RWPE1 (cell line): ENCODE measurements at regions not wholly inside any gene's neighbourhood (a gene's known extent, or its start where the extent isn't known, plus 50 kb on each side); places are given as distances from the start of the nearest gene placed in this dataset.
"Not testable (repeated sequence)": the region's sequence is repeated elsewhere in the genome, so short reads cannot be mapped to it uniquely, and the experiment has no call there.

Experiments
- CTCF ChIA-PET: fragments of 350-600 bp; sonication (Branson Sonifier 250); formaldehyde crosslinking; extraction: SDS; loops from one replicate; lab custom pipeline; 2021; lab: Yijun Ruan, JAX
- POLR2A ChIA-PET: fragments of 400-600 bp; formaldehyde crosslinking; extraction: SDS; loops from one replicate; lab custom pipeline; 2020; ENCODE audit warnings: antibody characterized with exemption; ENCODE audit not compliant: low non-redundant PET; lab: Yijun Ruan, JAX
- DNase-seq: peaks from one replicate; pipeline ENCODE4 v3.0.0; 2012; ENCODE audit warnings: low spot score
- H3K27ac ChIP-seq: fragments of 450-650 bp; 2 replicates; pipeline ENCODE4 v1.5.1; 2017
- CTCF ChIP-seq: fragments of 450-650 bp; conservative IDR thresholded peaks from 2 replicates; pipeline ENCODE4 v1.5.1; 2017; ENCODE audit warnings: low read depth, mild to moderate bottlenecking

GRCh38 chr11:134659882-134660281 is 247.8 kb upstream of the B3GAT1 start:
- ChIA-PET POLR2A (no interaction called here), CTCF (no interaction called here)
- no peak for DNase-seq
- no peak for TF ChIP-seq CTCF
- no peak overlapping the region for H3K27ac ChIP-seq

- TF ChIP-seq CTCF = no peak
- DNase-seq = no peak
- POLR2A ChIA-PET = no interaction called here
- H3K27ac ChIP-seq = no peak overlapping the region
- CTCF ChIA-PET = interaction anchor here (0.7 kb wide), 1 partner anchor 9 kb away, joined by 5 read pairs; no protein-coding TSS in a partner anchor
These were observed 246.6 kb upstream of the B3GAT1 start for GRCh38 chr11:134658481-134659225.

- ChIA-PET CTCF (interaction anchor here (0.7 kb wide), 1 partner anchor 194 kb away, joined by 5 read pairs; no protein-coding TSS in a partner anchor), POLR2A (no interaction called here)
- no peak for TF ChIP-seq CTCF
- H3K27ac ChIP-seq = no peak overlapping the region
- DNase-seq = no peak
These were observed 245.6 kb upstream of the B3GAT1 start for GRCh38 chr11:134657631-134658030.

DNA sequence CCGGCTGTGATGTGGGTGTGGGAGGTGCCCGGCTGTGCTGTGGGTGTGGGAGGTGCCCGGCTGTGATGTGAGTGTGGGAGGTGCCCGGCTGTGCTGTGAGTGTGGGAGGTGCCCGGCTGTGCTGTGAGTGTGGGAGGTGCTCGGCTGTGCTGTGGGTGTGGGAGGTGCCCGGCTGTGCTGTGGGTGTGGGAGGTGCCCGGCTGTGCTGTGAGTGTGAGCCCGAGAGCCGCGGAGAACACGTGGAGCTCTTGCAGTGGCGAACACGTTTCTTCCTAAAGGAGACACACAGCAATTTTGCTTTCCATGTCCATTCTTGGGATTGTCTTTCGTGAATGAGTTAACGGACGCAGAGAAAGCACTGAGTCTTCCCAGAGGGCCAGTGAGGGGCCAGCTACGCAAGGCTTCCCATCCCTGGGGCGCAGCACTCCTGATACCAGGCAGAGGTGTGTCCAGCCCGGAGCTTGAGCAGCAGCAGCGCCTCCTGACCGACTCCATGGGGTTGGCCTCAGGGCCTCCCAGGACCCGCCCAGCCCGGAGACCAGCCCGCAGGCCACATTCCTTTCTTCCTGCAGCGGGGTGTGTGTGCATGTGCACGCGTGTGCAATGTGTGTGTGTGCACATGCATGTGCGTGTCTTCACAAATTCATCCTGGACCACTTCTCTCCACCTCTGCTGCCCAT is 245.0 kb upstream of the B3GAT1 start:
- DNase-seq = no peak
- TF ChIP-seq CTCF = no peak
- ChIA-PET CTCF (interaction anchor here (0.7 kb wide), 1 partner anchor 193 kb away, joined by 5 read pairs; no protein-coding TSS in a partner anchor), POLR2A (no interaction called here)
- H3K27ac ChIP-seq = no peak overlapping the region

- CTCF ChIA-PET = not testable (repeated sequence)
These were observed 244.2 kb upstream of the B3GAT1 start for GRCh38 chr11:134656086-134656840.

DNA sequence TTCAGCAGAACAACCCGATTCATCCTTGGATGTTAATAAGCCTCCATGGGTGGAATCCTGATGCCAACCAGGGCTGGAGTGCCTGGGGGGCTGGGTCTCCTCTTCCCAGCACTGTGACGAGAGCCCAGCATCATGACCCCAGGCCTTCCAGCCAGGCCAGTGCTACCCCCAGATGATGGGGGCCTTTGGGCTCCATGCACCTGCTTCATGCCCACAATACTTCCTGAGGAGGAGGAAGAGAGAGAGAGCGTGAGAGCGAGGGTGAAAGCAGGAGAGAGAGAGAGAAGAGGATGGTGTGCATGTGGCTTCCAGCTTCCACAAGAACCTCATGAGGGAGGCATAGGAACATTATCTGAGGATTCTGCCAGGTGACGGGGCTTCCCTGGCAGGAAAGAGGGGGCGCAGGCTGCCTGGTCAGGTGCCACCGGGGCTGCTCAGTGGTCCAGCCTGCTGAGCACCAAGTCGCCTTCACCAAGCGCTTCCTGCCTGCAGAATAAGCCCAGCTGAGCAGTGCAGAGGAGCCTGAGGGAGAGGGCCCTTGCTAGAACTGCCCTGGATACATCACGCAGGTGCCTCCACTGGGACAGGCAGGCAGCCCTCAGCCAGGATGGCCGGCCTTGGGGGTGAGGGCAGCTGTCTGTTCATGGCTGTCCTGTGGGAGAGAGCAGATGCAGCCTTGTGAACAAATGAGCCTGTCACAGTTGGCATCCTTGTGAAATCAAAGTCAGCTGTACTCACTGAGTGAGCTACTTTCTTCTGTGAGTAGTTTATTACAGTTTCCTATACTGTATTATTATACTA is 243.3 kb upstream of the B3GAT1 start:
- no peak for TF ChIP-seq CTCF
- POLR2A ChIA-PET = no interaction called here
- DNase-seq = no peak
- H3K27ac ChIP-seq = no peak overlapping the region
- CTCF ChIA-PET = no interaction called here

More at GRCh38 chr11:134656086-134656840, 244.2 kb upstream of the B3GAT1 start:
- H3K27ac ChIP-seq, DNase-seq, POLR2A ChIA-PET: not testable (repeated sequence)
